NCI-H526 (cell line): ENCODE measurements at regions not wholly inside any gene's neighbourhood (a gene's known extent, or its start where the extent isn't known, plus 50 kb on each side); places are given as distances from the start of the nearest gene placed in this dataset.
"Not testable (repeated sequence)": the region's sequence is repeated elsewhere in the genome, so short reads cannot be mapped to it uniquely, and the experiment has no call there.

Experiments used
- DNase-seq, 2 experiments: peaks; one replicate each; lab custom pipeline; 2025; lab: John Stamatoyannopoulos, UW

GRCh38 chr9:714675-715074 lies 126.8 kb upstream of the DMRT1 start:
- no peak for DNase-seq

- no peak for DNase-seq
Measured at GRCh38 chr9:715300-715699, 126.2 kb upstream of the DMRT1 start.

- no peak for DNase-seq
Measured at GRCh38 chr9:715743-716400, 125.6 kb upstream of the DMRT1 start.

GRCh38 chr9:717722-718121 lies 123.8 kb upstream of the DMRT1 start:
- no peak for DNase-seq

- DNase-seq: no peak
Measured at GRCh38 chr9:720239-720881, 121.1 kb upstream of the DMRT1 start.

GRCh38 chr9:722388-722980 lies 119.0 kb upstream of the DMRT1 start:
- DNase-seq: no peak

GRCh38 chr9:724461-724860 lies 117.0 kb upstream of the DMRT1 start:
- not testable (repeated sequence) for DNase-seq

- DNase-seq: peak in 1 of 2 experiments; percentile 27
Measured at GRCh38 chr9:726005-726404, 115.5 kb upstream of the DMRT1 start.

- DNase-seq: peak in 1 of 2 experiments; percentile 5
Measured at GRCh38 chr9:727767-728166, 113.7 kb upstream of the DMRT1 start.

- DNase-seq: no peak
Measured at GRCh38 chr9:728535-728934, 113.0 kb upstream of the DMRT1 start.

GRCh38 chr9:731474-731873 lies 110.0 kb upstream of the DMRT1 start:
- DNase-seq: no peak

- no peak for DNase-seq
Measured at GRCh38 chr9:734831-735511, 106.5 kb upstream of the DMRT1 start.

GRCh38 chr9:737400-738120 lies 103.9 kb upstream of the DMRT1 start:
- no peak for DNase-seq

GRCh38 chr9:738209-738915 lies 103.1 kb upstream of the DMRT1 start:
- no peak for DNase-seq

GRCh38 chr9:739362-739761 lies 102.1 kb upstream of the DMRT1 start:
- DNase-seq: no peak

- no peak for DNase-seq
Measured at GRCh38 chr9:740221-740620, 101.3 kb upstream of the DMRT1 start.

GRCh38 chr9:742104-742503 lies 99.4 kb upstream of the DMRT1 start:
- DNase-seq: no peak

- no peak for DNase-seq
Measured at GRCh38 chr9:742914-743589, 98.4 kb upstream of the DMRT1 start.

GRCh38 chr9:744046-744712 lies 97.3 kb upstream of the DMRT1 start:
- DNase-seq: no peak

GRCh38 chr9:744790-745484 lies 96.6 kb upstream of the DMRT1 start:
- no peak for DNase-seq
